ENCODE measurements at regions not wholly inside any gene's neighbourhood (a gene's known extent, or its start where the extent isn't known, plus 50 kb on each side); places are given as distances from the start of the nearest gene placed in this dataset.

DNA sequence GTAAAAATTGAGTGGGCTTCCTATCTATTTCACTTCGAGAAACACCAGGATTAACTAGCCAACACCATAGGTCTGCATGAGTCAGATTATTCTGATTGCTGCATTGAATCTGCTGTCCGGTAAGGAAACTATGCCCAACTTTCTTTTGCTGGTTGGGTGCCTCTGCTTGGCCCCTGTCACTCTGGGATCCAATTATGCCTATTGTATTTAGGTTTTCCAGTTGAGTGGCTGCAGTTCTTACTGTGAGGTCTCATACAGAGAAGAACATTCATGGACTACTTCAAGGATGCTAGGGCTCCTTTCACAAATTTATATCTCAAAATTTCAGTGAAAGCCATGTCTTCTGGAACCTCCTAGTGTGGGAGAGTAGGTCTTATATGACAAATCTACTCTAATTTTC is 215.1 kb upstream of the SORCS1 start:
- no peak for TF ChIP-seq EGR1 (IDR thresholded peaks at IDR 0.05)
- no peak for TF ChIP-seq EP300 (IDR thresholded peaks at IDR 0.05; ENCODE audit: borderline replicate concordance)
- TF ChIP-seq USF1 (IDR thresholded peaks at IDR 0.05) = no peak
- no peak for TF ChIP-seq FOXM1 (IDR thresholded peaks at IDR 0.05; ENCODE audit: borderline replicate concordance, low read depth)
- no peak for TF ChIP-seq RAD21 (IDR thresholded peaks at IDR 0.05; ENCODE audit: low read depth)
- TF ChIP-seq TEAD4 (IDR thresholded peaks at IDR 0.05) = no peak
- no peak for TF ChIP-seq CEBPB (IDR thresholded peaks at IDR 0.05)
- no peak for TF ChIP-seq NFIC (IDR thresholded peaks at IDR 0.05)
- TF ChIP-seq ZBTB7A (IDR thresholded peaks at IDR 0.05; ENCODE audit: low read depth) = no peak
- TF ChIP-seq TCF12 (IDR thresholded peaks at IDR 0.05; ENCODE audit: low read depth) = no peak
- TF ChIP-seq YY1 (IDR thresholded peaks at IDR 0.05; ENCODE audit: low read depth) = no peak
- TF ChIP-seq MAX (IDR thresholded peaks at IDR 0.05) = no peak

- TF ChIP-seq, protein P1, sequence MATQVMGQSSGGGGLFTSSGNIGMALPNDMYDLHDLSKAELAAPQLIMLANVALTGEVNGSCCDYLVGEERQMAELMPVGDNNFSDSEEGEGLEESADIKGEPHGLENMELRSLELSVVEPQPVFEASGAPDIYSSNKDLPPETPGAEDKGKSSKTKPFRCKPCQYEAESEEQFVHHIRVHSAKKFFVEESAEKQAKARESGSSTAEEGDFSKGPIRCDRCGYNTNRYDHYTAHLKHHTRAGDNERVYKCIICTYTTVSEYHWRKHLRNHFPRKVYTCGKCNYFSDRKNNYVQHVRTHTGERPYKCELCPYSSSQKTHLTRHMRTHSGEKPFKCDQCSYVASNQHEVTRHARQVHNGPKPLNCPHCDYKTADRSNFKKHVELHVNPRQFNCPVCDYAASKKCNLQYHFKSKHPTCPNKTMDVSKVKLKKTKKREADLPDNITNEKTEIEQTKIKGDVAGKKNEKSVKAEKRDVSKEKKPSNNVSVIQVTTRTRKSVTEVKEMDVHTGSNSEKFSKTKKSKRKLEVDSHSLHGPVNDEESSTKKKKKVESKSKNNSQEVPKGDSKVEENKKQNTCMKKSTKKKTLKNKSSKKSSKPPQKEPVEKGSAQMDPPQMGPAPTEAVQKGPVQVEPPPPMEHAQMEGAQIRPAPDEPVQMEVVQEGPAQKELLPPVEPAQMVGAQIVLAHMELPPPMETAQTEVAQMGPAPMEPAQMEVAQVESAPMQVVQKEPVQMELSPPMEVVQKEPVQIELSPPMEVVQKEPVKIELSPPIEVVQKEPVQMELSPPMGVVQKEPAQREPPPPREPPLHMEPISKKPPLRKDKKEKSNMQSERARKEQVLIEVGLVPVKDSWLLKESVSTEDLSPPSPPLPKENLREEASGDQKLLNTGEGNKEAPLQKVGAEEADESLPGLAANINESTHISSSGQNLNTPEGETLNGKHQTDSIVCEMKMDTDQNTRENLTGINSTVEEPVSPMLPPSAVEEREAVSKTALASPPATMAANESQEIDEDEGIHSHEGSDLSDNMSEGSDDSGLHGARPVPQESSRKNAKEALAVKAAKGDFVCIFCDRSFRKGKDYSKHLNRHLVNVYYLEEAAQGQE (IDR thresholded peaks at IDR 0.05; ENCODE audit: low read depth) = no peak
- TF ChIP-seq CEBPB (IDR thresholded peaks at IDR 0.05) = no peak
These were observed 207.3 kb upstream of the SORCS1 start for GRCh38 chr10:107371801-107372200.

DNA sequence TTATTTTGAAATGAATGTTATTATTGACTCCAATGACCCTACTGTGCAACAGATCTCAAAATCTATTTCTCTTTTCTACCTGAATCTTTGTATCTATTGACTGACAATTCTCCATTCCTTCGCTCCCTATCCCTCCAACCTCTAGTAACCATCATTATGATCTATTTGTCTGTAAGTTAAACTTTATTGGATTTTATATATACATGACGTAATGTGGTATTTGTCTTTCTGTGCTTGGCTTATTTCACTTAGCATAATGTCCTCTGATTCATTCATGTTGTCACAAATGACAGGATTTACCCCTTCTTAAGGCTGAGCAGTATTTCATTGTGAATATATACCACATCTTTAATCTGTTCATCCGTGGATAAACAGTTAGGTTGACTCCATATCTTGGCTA is 200.4 kb upstream of the SORCS1 start:
- TF ChIP-seq FOXM1 (IDR thresholded peaks at IDR 0.05; ENCODE audit: borderline replicate concordance, low read depth) = no peak
- TF ChIP-seq TCF12 (IDR thresholded peaks at IDR 0.05; ENCODE audit: low read depth) = no peak
- no peak for TF ChIP-seq EP300 (IDR thresholded peaks at IDR 0.05; ENCODE audit: borderline replicate concordance)
- TF ChIP-seq TAF1 (IDR thresholded peaks at IDR 0.05; ENCODE audit: low read depth) = no peak
- TF ChIP-seq NFIC (IDR thresholded peaks at IDR 0.05) = no peak

GRCh38 chr10:107362306-107362705 is 197.8 kb upstream of the SORCS1 start:
- TF ChIP-seq, protein P1 (IDR thresholded peaks at IDR 0.05; ENCODE audit: low read depth) = no peak
- TF ChIP-seq ZBTB7A (IDR thresholded peaks at IDR 0.05; ENCODE audit: low read depth) = no peak
- TF ChIP-seq RAD21 (IDR thresholded peaks at IDR 0.05; ENCODE audit: low read depth) = no peak
- TF ChIP-seq FOXM1 (IDR thresholded peaks at IDR 0.05; ENCODE audit: borderline replicate concordance, low read depth) = no peak
- TF ChIP-seq YY1 (IDR thresholded peaks at IDR 0.05; ENCODE audit: low read depth) = no peak
- TF ChIP-seq TEAD4 (IDR thresholded peaks at IDR 0.05) = no peak
- TF ChIP-seq TCF12 (IDR thresholded peaks at IDR 0.05; ENCODE audit: low read depth) = no peak
- TF ChIP-seq NFIC (IDR thresholded peaks at IDR 0.05) = no peak

- no peak for TF ChIP-seq TAF1 (IDR thresholded peaks at IDR 0.05; ENCODE audit: low read depth)
- no peak for TF ChIP-seq FOXM1 (IDR thresholded peaks at IDR 0.05; ENCODE audit: borderline replicate concordance, low read depth)
These were observed 192.5 kb upstream of the SORCS1 start for GRCh38 chr10:107357033-107357432.

- TF ChIP-seq EGR1 (IDR thresholded peaks at IDR 0.05) (no peak), YY1 (IDR thresholded peaks at IDR 0.05; ENCODE audit: low read depth) (no peak), MAX (IDR thresholded peaks at IDR 0.05) (no peak), CREB1 (IDR thresholded peaks at IDR 0.05; ENCODE audit: low read depth) (no peak), TCF12 (IDR thresholded peaks at IDR 0.05; ENCODE audit: low read depth) (no peak), USF1 (IDR thresholded peaks at IDR 0.05) (no peak), ZBTB7A (IDR thresholded peaks at IDR 0.05; ENCODE audit: low read depth) (no peak), CEBPB (IDR thresholded peaks at IDR 0.05) (no peak), NFIC (IDR thresholded peaks at IDR 0.05) (no peak), EP300 (IDR thresholded peaks at IDR 0.05; ENCODE audit: borderline replicate concordance) (no peak), TAF1 (IDR thresholded peaks at IDR 0.05; ENCODE audit: low read depth) (no peak), TEAD4 (IDR thresholded peaks at IDR 0.05) (no peak), RAD21 (IDR thresholded peaks at IDR 0.05; ENCODE audit: low read depth) (no peak), FOXM1 (IDR thresholded peaks at IDR 0.05; ENCODE audit: borderline replicate concordance, low read depth) (no peak)
- TF ChIP-seq, protein P1 (IDR thresholded peaks at IDR 0.05; ENCODE audit: low read depth) = no peak
These were observed 191.9 kb upstream of the SORCS1 start for GRCh38 chr10:107356396-107356795.

Data from Ishikawa (cell line).